ENCODE measurements at regions not wholly inside any gene's neighbourhood (a gene's known extent, or its start where the extent isn't known, plus 50 kb on each side); places are given as distances from the start of the nearest gene placed in this dataset.
A peak's percentile ranks its signal among the peaks of the same experiment; 100 is the strongest.

GRCh38 chr4:36757580-36758311, 476.3 kb downstream of the DTHD1 start (continued):
- TF ChIP-seq, protein P1, sequence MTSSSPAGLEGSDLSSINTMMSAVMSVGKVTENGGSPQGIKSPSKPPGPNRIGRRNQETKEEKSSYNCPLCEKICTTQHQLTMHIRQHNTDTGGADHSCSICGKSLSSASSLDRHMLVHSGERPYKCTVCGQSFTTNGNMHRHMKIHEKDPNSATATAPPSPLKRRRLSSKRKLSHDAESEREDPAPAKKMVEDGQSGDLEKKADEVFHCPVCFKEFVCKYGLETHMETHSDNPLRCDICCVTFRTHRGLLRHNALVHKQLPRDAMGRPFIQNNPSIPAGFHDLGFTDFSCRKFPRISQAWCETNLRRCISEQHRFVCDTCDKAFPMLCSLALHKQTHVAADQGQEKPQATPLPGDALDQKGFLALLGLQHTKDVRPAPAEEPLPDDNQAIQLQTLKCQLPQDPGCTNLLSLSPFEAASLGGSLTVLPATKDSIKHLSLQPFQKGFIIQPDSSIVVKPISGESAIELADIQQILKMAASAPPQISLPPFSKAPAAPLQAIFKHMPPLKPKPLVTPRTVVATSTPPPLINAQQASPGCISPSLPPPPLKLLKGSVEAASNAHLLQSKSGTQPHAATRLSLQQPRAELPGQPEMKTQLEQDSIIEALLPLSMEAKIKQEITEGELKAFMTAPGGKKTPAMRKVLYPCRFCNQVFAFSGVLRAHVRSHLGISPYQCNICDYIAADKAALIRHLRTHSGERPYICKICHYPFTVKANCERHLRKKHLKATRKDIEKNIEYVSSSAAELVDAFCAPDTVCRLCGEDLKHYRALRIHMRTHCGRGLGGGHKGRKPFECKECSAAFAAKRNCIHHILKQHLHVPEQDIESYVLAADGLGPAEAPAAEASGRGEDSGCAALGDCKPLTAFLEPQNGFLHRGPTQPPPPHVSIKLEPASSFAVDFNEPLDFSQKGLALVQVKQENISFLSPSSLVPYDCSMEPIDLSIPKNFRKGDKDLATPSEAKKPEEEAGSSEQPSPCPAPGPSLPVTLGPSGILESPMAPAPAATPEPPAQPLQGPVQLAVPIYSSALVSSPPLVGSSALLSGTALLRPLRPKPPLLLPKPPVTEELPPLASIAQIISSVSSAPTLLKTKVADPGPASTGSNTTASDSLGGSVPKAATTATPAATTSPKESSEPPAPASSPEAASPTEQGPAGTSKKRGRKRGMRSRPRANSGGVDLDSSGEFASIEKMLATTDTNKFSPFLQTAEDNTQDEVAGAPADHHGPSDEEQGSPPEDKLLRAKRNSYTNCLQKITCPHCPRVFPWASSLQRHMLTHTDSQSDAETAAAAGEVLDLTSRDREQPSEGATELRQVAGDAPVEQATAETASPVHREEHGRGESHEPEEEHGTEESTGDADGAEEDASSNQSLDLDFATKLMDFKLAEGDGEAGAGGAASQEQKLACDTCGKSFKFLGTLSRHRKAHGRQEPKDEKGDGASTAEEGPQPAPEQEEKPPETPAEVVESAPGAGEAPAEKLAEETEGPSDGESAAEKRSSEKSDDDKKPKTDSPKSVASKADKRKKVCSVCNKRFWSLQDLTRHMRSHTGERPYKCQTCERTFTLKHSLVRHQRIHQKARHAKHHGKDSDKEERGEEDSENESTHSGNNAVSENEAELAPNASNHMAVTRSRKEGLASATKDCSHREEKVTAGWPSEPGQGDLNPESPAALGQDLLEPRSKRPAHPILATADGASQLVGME (CRISPR knock-in tag; IDR thresholded peaks at IDR 0.05): peak; percentile 81
- TF ChIP-seq ETV1 (tag; conservative IDR thresholded peaks at IDR 0.05; ENCODE audit: low read depth) (0 out of 2 replicates have a peak, but pooled peaks have one; percentile 32), HNRNPL (IDR thresholded peaks at IDR 0.05; ENCODE audit: low read depth, low read length) (no peak), KLF13 (tag; IDR thresholded peaks at IDR 0.05; ENCODE audit: borderline replicate concordance, low read depth) (peak; percentile 75), HSF4 (CRISPR knock-in tag; IDR thresholded peaks at IDR 0.05; ENCODE audit: borderline replicate concordance) (peak; percentile 86; the same call in 1 of the 2 replicates), HDAC8 (tag; IDR thresholded peaks at IDR 0.05) (peak; percentile 90), FOXK1 (CRISPR knock-in tag; IDR thresholded peaks at IDR 0.05; ENCODE audit: borderline replicate concordance) (no peak), ZNF76 (CRISPR knock-in tag; IDR thresholded peaks at IDR 0.05; ENCODE audit: borderline replicate concordance) (peak; percentile 86; the same call in 1 of the 2 replicates), ZNF175 (CRISPR knock-in tag; IDR thresholded peaks at IDR 0.05; ENCODE audit: low read depth) (peak; percentile 97), MCM5 (IDR thresholded peaks at IDR 0.05; ENCODE audit: low read depth) (no peak), ZNF165 (CRISPR knock-in tag; IDR thresholded peaks at IDR 0.05; ENCODE audit: borderline replicate concordance) (peak; percentile 91; the same call in 1 of the 2 replicates), ZNF696 (CRISPR knock-in tag; conservative IDR thresholded peaks at IDR 0.05) (no peak), SMAD3 (CRISPR knock-in tag; conservative IDR thresholded peaks at IDR 0.05) (peak; percentile 96), CEBPZ (IDR thresholded peaks at IDR 0.05; ENCODE audit: borderline replicate concordance, low read depth, low read length) (no peak), BACH1 (tag; IDR thresholded peaks at IDR 0.05) (0 out of 2 replicates have a peak, but pooled peaks have one; percentile 55), TCF15 (CRISPR knock-in tag; IDR thresholded peaks at IDR 0.05) (peak; percentile 85; the same call in 1 of the 2 replicates), PHF20 (IDR thresholded peaks at IDR 0.05; ENCODE audit: partially characterized antibody) (no peak), GABPB1 (CRISPR knock-in tag; IDR thresholded peaks at IDR 0.05) (no peak), HIVEP1 (CRISPR knock-in tag; IDR thresholded peaks at IDR 0.05) (peak; percentile 92; the same call in 1 of the 2 replicates)
